PC-9 (cell line): ENCODE measurements at regions not wholly inside any gene's neighbourhood (a gene's known extent, or its start where the extent isn't known, plus 50 kb on each side); places are given as distances from the start of the nearest gene placed in this dataset.

Source experiments
- CTCF ChIP-seq: fragments of 200-600 bp; sonication (generic); conservative IDR thresholded peaks from 2 replicates; pipeline ENCODE4 v1.6.1; 2017; ENCODE audit warnings: mixed run types, antibody characterized with exemption, mild to moderate bottlenecking, moderate library complexity
- EZH2 ChIP-seq: fragments of 200-600 bp; sonication (generic); IDR thresholded peaks from 2 replicates; pipeline ENCODE4 v1.8.0; 2017; ENCODE audit warnings: antibody characterized with exemption, low read depth

- TF ChIP-seq EZH2 (no peak), CTCF (no peak)
Observed at GRCh38 chr3:115518100-115518852, 105.0 kb upstream of the GAP43 start.
